ENCODE measurements at regions not wholly inside any gene's neighbourhood (a gene's known extent, or its start where the extent isn't known, plus 50 kb on each side); places are given as distances from the start of the nearest gene placed in this dataset.
A peak's percentile ranks its signal among the peaks of the same experiment; 100 is the strongest.

- CTCF ChIA-PET: interaction anchor here (0.7 to 2.2 kb wide), 3 partner anchors 8 to 43 kb away, joined by 3 to 5 read pairs (median 4); no protein-coding TSS in a partner anchor
- POLR2A ChIA-PET: interaction anchor here (1.4 kb wide), 1 partner anchor 157 kb away, joined by 6 read pairs; the partner anchor contains the start of gene LRIG3
- Histone ChIP-seq H3K4me1 (ENCODE audit: control insufficient read depth, insufficient read depth, low read length) (peaks cover 10% of the 10 kb centered on the region), H3K4me3 (ENCODE audit: low read depth, low read length) (no peak overlapping the region), H3K36me3 (ENCODE audit: control insufficient read depth in 2 of 2, insufficient read depth in 1 of 2, low read length in 2 of 2) (no peaks in the 10 kb centered on the region), H3K27ac (ENCODE audit: extremely low read depth, low read depth, low read length) (no peak overlapping the region), H3K9me3 (ENCODE audit: control insufficient read depth, insufficient read depth, low read depth, low read length) (no peaks in the 10 kb centered on the region)
- no peak for TF ChIP-seq MEIS1 (CRISPR knock-in tag; IDR thresholded peaks at IDR 0.05; ENCODE audit: borderline replicate concordance)
- TF ChIP-seq ZFP41 (tag by site-specific recombination; IDR thresholded peaks at IDR 0.05; ENCODE audit: borderline replicate concordance): no peak
- TF ChIP-seq ZBTB44 (tag by site-specific recombination; IDR thresholded peaks at IDR 0.05): peak; percentile 41; the same call in 1 of the 2 replicates
Observed at GRCh38 chr12:59077575-59078426, 157.5 kb upstream of the LRIG3 start.

- CTCF ChIA-PET: interaction anchor here (0.6 to 2.2 kb wide), 5 partner anchors 9 to 537 kb away, joined by 3 to 5 read pairs (median 4); no protein-coding TSS in a partner anchor
- POLR2A ChIA-PET: interaction anchor here (1.4 kb wide), 1 partner anchor 157 kb away, joined by 6 read pairs; the partner anchor contains the start of gene LRIG3
- no peaks in the 10 kb centered on the region for H3K9me3 ChIP-seq (ENCODE audit: control insufficient read depth, insufficient read depth, low read depth, low read length)
- no peak overlapping the region for H3K4me3 ChIP-seq (ENCODE audit: low read depth, low read length)
- peaks cover 10% of the 10 kb centered on the region for H3K4me1 ChIP-seq (ENCODE audit: control insufficient read depth, insufficient read depth, low read length)
- H3K36me3 ChIP-seq (ENCODE audit: control insufficient read depth in 2 of 2, insufficient read depth in 1 of 2, low read length in 2 of 2): no peaks in the 10 kb centered on the region
- TF ChIP-seq, protein P1, sequence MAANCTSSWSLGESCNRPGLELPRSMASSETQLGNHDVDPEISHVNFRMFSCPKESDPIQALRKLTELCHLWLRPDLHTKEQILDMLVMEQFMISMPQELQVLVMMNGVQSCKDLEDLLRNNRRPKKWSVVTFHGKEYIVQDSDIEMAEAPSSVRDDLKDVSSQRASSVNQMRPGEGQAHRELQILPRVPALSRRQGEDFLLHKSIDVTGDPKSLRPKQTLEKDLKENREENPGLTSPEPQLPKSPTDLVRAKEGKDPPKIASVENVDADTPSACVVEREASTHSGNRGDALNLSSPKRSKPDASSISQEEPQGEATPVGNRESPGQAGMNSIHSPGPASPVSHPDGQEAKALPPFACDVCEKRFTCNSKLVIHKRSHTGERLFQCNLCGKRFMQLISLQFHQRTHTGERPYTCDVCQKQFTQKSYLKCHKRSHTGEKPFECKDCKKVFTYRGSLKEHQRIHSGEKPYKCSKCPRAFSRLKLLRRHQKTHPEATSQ (tag by site-specific recombination; IDR thresholded peaks at IDR 0.05): no peak
- no peak for TF ChIP-seq ZNF692 (tag by site-specific recombination; IDR thresholded peaks at IDR 0.05)
- TF ChIP-seq ZNF354C (tag by site-specific recombination; IDR thresholded peaks at IDR 0.05; ENCODE audit: borderline replicate concordance, low read depth): no peak
- no peak for TF ChIP-seq ZNF423 (tag by site-specific recombination; IDR thresholded peaks at IDR 0.05)
- TF ChIP-seq ZNF48 (tag by site-specific recombination; IDR thresholded peaks at IDR 0.05): no peak
- TF ChIP-seq, protein P2, sequence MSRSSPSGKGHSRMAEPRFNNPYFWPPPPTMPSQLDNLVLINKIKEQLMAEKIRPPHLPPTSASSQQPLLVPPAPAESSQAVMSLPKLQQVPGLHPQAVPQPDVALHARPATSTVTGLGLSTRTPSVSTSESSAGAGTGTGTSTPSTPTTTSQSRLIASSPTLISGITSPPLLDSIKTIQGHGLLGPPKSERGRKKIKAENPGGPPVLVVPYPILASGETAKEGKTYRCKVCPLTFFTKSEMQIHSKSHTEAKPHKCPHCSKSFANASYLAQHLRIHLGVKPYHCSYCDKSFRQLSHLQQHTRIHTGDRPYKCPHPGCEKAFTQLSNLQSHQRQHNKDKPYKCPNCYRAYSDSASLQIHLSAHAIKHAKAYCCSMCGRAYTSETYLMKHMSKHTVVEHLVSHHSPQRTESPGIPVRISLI (tag by site-specific recombination; IDR thresholded peaks at IDR 0.05): no peak
- no peak for TF ChIP-seq ZBTB1 (tag by site-specific recombination; IDR thresholded peaks at IDR 0.05)
- no peak for TF ChIP-seq ZNF121 (tag by site-specific recombination; IDR thresholded peaks at IDR 0.05)
- no peak for TF ChIP-seq ZNF677 (tag by site-specific recombination; IDR thresholded peaks at IDR 0.05)
- TF ChIP-seq GFI1B (tag by site-specific recombination; IDR thresholded peaks at IDR 0.05): no peak
- no peak for TF ChIP-seq ZNF76 (tag by site-specific recombination; IDR thresholded peaks at IDR 0.05; ENCODE audit: borderline replicate concordance, low read depth)
- no peak for TF ChIP-seq HOXC10 (CRISPR knock-in tag; IDR thresholded peaks at IDR 0.05)
- H3K27ac ChIP-seq (ENCODE audit: extremely low read depth, low read depth, low read length): no peak overlapping the region
Observed at GRCh38 chr12:59077153-59077552, 156.8 kb upstream of the LRIG3 start.
